T-cell (primary cell): ENCODE measurements at regions not wholly inside any gene's neighbourhood (a gene's known extent, or its start where the extent isn't known, plus 50 kb on each side); places are given as distances from the start of the nearest gene placed in this dataset.

Experiments
- ATAC-seq, 4 experiments: fragments of 200-7000 bp in 3 of 4; fragments of 150-1000 bp in 1 of 4; cut with Tn5 transposase; replicated peaks in 1 of 4; 1 replicate in 3 of 4; 2 replicates in 1 of 4; pipeline ENCODE4 v1.10.0; 2021; ENCODE audit warnings: moderate library complexity in 3 of 4, mild to moderate bottlenecking in 2 of 4, moderate number of reproducible peaks in 1 of 4
- CTCF ChIA-PET, 2 donors: fragments of 300-600 bp; sonication (Branson Sonifier 250); formaldehyde crosslinking; loops; one replicate each; lab custom pipeline; 2022; ENCODE audit warnings: antibody characterized with exemption in 2 of 2; lab: Charles Lee
- POLR2A ChIA-PET, 2 donors: fragments of 300-600 bp; sonication (Branson Sonifier 250); formaldehyde crosslinking; loops; one replicate each; lab custom pipeline; 2022; ENCODE audit warnings: antibody characterized with exemption in 2 of 2; lab: Charles Lee
- DNase-seq, 35 experiments: peaks; one replicate each; pipeline versions ENCODE4 v3.0.0 to v3.0.0-alpha.2; 2013 to 2023
- H3K27ac ChIP-seq: one replicate; pipeline ENCODE4 v1.5.1; 2013; ENCODE audit warnings: low read length
- H3K27me3 ChIP-seq, 2 experiments: replicated peaks in 1 of 2; 1 replicate in 1 of 2; 2 replicates in 1 of 2; pipeline versions ENCODE4 v1.6.1 to v1.7.0; 2013; ENCODE audit warnings: low read length in 1 of 2, mixed read lengths in 1 of 2; ENCODE audit not compliant: control insufficient read depth in 2 of 2, insufficient read depth in 2 of 2; ENCODE audit errors: extremely low read depth in 1 of 2
- H3K36me3 ChIP-seq, 2 donors: 1 replicate in 1 of 2; 2 replicates in 1 of 2; pipeline versions ENCODE4 v1.6.1 to v1.7.0; 2013; ENCODE audit warnings: low read length in 1 of 2; ENCODE audit not compliant: control insufficient read depth in 2 of 2, insufficient read depth in 1 of 2; ENCODE audit errors: extremely low read depth in 1 of 2
- H3K4me1 ChIP-seq, 2 experiments: 1 replicate in 1 of 2; 2 replicates in 1 of 2; pipeline versions ENCODE4 v1.6.1 to v1.7.0; 2013; ENCODE audit warnings: low read length in 2 of 2, mixed read lengths in 1 of 2; ENCODE audit not compliant: insufficient read depth in 2 of 2, control insufficient read depth in 1 of 2; ENCODE audit errors: extremely low read depth in 1 of 2
- H3K4me3 ChIP-seq, 2 donors: 1 replicate in 1 of 2; 2 replicates in 1 of 2; pipeline versions ENCODE4 v1.5.1 to v1.7.0; 2013; ENCODE audit warnings: mild to moderate bottlenecking in 2 of 2, low read length in 1 of 2, moderate library complexity in 1 of 2; ENCODE audit not compliant: control insufficient read depth in 1 of 2; ENCODE audit errors: extremely low read depth in 1 of 2
- H3K9me3 ChIP-seq: 2 replicates; pipeline ENCODE4 v1.7.0; 2013
- H3K27ac Mint-ChIP-seq, 2 donors: one replicate each; pipeline ENCODE4 v1.8.0; 2020 to 2021; ENCODE audit warnings: mild to moderate bottlenecking in 2 of 2, mixed read lengths in 2 of 2
- H3K27me3 Mint-ChIP-seq, 2 donors: one replicate each; pipeline ENCODE4 v1.8.0; 2021 to 2022; ENCODE audit warnings: mixed read lengths in 2 of 2
- H3K36me3 Mint-ChIP-seq: one replicate; pipeline ENCODE4 v1.8.0; 2021; ENCODE audit warnings: mixed read lengths
- H3K4me1 Mint-ChIP-seq, 3 donors: one replicate each; pipeline ENCODE4 v1.8.0; 2020 to 2022; ENCODE audit warnings: mixed read lengths in 3 of 3, mild to moderate bottlenecking in 1 of 3
- H3K4me3 Mint-ChIP-seq, 3 donors: one replicate each; pipeline ENCODE4 v1.8.0; 2020 to 2022; ENCODE audit warnings: mild to moderate bottlenecking in 3 of 3, mixed read lengths in 3 of 3, moderate library complexity in 3 of 3
- H3K9me3 Mint-ChIP-seq, 3 donors: one replicate each; pipeline ENCODE4 v1.8.0; 2020 to 2022; ENCODE audit warnings: mixed read lengths in 3 of 3
- WGBS: methylation state at CpG from one replicate; pipeline ENCODE4 v1.1.5; 2013; ENCODE audit warnings: missing lambda C conversion rate; ENCODE audit not compliant: insufficient coverage; 5-methylcytosine and 5-hydroxymethylcytosine counted together

GRCh38 chr20:39643292-39643691, 681.1 kb downstream of the DHX35 start:
- Mint-ChIP-seq H3K36me3 (no peaks in the 10 kb centered on the region), H3K27ac (no peak overlapping the region), H3K9me3 (no peaks in the 10 kb centered on the region), H3K4me1 (no peaks in the 10 kb centered on the region), H3K27me3 (no peaks in the 10 kb centered on the region), H3K4me3 (no peak overlapping the region)
- no peaks in the 10 kb centered on the region for H3K4me1 ChIP-seq
- peaks cover 0 to 4% of the 10 kb centered on the region in 2 experiments for H3K27me3 ChIP-seq
- WGBS: 100% methylated on average over 1 of the region's 1 CpG
- H3K36me3 ChIP-seq: no peaks in the 10 kb centered on the region
- H3K27ac ChIP-seq: no peak overlapping the region
- POLR2A ChIA-PET: no interaction called here
- no peak for ATAC-seq
- CTCF ChIA-PET: no interaction called here
- H3K4me3 ChIP-seq: no peak overlapping the region
- H3K9me3 ChIP-seq: no peaks in the 10 kb centered on the region
- no peak for DNase-seq

DNA sequence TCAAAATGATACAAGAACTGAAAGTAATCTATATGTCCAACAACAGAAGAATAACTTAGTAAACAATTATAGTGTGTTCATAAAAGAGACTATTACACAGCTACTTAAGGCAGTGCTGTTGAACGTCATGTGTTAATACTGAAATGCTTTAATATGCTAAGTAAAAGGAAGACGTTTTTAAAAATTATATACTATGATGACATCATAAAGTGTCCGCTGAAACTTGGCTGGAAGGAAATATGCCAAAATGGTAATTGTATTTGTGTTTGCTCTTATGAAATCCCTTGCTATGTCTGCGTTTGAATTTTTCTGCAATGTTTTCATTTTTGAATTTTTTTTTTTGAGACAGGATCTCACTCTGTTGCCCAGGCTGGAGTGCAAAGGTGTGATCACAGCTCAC, 679.3 kb downstream of the DHX35 start:
- H3K4me1 ChIP-seq: no peaks in the 10 kb centered on the region
- ATAC-seq: no peak
- CTCF ChIA-PET: no interaction called here
- peaks cover 0 to 4% of the 10 kb centered on the region in 2 experiments for H3K27me3 ChIP-seq
- no peaks in the 10 kb centered on the region for H3K36me3 ChIP-seq
- H3K27me3 Mint-ChIP-seq: no peaks in the 10 kb centered on the region
- POLR2A ChIA-PET: no interaction called here
- H3K36me3 Mint-ChIP-seq: no peaks in the 10 kb centered on the region
- H3K9me3 Mint-ChIP-seq: no peaks in the 10 kb centered on the region
- no peaks in the 10 kb centered on the region for H3K4me1 Mint-ChIP-seq
- H3K27ac ChIP-seq: no peak overlapping the region
- no peak overlapping the region for H3K4me3 Mint-ChIP-seq
- WGBS: 100% methylated on average over 1 of the region's 4 CpGs
- no peak for DNase-seq
- H3K27ac Mint-ChIP-seq: no peak overlapping the region
- no peak overlapping the region for H3K4me3 ChIP-seq
- H3K9me3 ChIP-seq: no peaks in the 10 kb centered on the region

- H3K27me3 ChIP-seq: peaks cover 0 to 4% of the 10 kb centered on the region in 2 experiments
- H3K4me1 ChIP-seq: no peaks in the 10 kb centered on the region
- Mint-ChIP-seq H3K9me3 (no peaks in the 10 kb centered on the region), H3K4me1 (no peaks in the 10 kb centered on the region), H3K4me3 (no peak overlapping the region), H3K36me3 (no peaks in the 10 kb centered on the region), H3K27me3 (no peaks in the 10 kb centered on the region), H3K27ac (no peak overlapping the region)
- POLR2A ChIA-PET: interaction anchor here in 1 of 2 donors (0.6 kb wide), 1 partner anchor 11 kb away, joined by 3 read pairs; no protein-coding TSS in a partner anchor
- no peak overlapping the region for H3K27ac ChIP-seq
- H3K4me3 ChIP-seq: no peak overlapping the region
- ATAC-seq (no peak), DNase-seq (no peak)
- H3K9me3 ChIP-seq: no peaks in the 10 kb centered on the region
- 98% methylated on average over 6 of the region's 8 CpGs for WGBS
- no peaks in the 10 kb centered on the region for H3K36me3 ChIP-seq
- CTCF ChIA-PET: no interaction called here
These were observed 678.0 kb downstream of the DHX35 start for GRCh38 chr20:39640147-39640546.

DNA sequence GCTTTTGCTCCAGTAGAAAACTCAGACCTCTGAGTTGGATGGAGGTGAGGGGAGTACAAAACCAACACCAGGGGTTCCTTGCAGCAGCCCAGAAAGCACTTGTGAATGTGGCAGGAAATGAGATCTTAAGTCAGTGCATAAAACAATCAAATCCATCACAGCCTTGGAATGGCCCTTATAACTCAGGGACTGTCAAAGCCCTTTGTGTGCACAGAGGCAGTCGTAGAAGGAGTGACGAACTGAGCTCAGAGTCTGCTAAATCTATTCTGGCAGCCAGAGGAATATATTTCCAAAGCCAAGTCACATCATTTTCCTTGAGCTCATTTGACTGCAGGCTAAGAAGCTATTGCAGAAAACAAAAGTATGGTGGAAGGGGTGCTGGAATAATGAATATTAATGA, 676.6 kb downstream of the DHX35 start:
- POLR2A ChIA-PET: no interaction called here
- Mint-ChIP-seq H3K36me3 (no peaks in the 10 kb centered on the region), H3K27me3 (peaks cover 0 to 3% of the 10 kb centered on the region in 2 donors), H3K9me3 (no peaks in the 10 kb centered on the region), H3K4me1 (no peaks in the 10 kb centered on the region), H3K4me3 (no peak overlapping the region), H3K27ac (no peak overlapping the region)
- DNase-seq: no peak
- Histone ChIP-seq H3K4me1 (no peaks in the 10 kb centered on the region), H3K27ac (no peak overlapping the region), H3K36me3 (no peaks in the 10 kb centered on the region), H3K4me3 (no peak overlapping the region), H3K27me3 (peaks cover 0 to 2% of the 10 kb centered on the region in 2 experiments), H3K9me3 (no peaks in the 10 kb centered on the region)
- CTCF ChIA-PET: no interaction called here
- ATAC-seq: no peak
- WGBS: no CpG with 5 or more reads among the region's 2 CpGs

DNA sequence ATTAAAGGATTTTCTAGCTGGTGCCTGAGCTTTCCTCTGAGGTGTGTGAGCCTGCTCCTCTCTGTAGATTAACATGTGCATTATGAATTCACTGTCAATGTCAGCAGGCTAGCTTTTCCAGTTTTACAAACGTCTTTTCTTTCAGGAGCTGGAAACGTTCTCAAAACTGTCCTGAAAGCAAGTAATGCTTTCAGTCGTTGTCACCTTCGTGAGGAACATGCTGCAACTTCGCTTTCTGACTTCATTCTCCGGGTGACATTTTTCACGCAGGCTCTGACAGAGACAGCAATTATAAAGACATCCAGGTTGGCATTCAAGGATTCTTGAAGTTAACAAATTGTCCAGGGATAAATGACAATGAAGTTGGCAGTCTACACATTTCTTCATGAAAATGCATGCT, 671.5 kb downstream of the DHX35 start:
- no peaks in the 10 kb centered on the region for H3K9me3 ChIP-seq
- H3K36me3 ChIP-seq: no peaks in the 10 kb centered on the region
- ATAC-seq (no peak), DNase-seq (no peak)
- H3K4me3 ChIP-seq: no peak overlapping the region
- Mint-ChIP-seq H3K4me3 (no peak overlapping the region), H3K9me3 (no peaks in the 10 kb centered on the region), H3K4me1 (no peaks in the 10 kb centered on the region), H3K27me3 (peaks cover 0 to 8% of the 10 kb centered on the region in 2 donors), H3K36me3 (no peaks in the 10 kb centered on the region), H3K27ac (no peak overlapping the region)
- 70% methylated on average over 7 of the region's 7 CpGs for WGBS
- CTCF ChIA-PET: no interaction called here
- H3K27me3 ChIP-seq: peaks cover 0 to 2% of the 10 kb centered on the region in 2 experiments
- POLR2A ChIA-PET: no interaction called here
- H3K4me1 ChIP-seq: no peaks in the 10 kb centered on the region
- no peak overlapping the region for H3K27ac ChIP-seq

GRCh38 chr20:39632757-39633156, 670.6 kb downstream of the DHX35 start:
- no peak for ATAC-seq
- H3K27me3 ChIP-seq: peaks cover 0 to 2% of the 10 kb centered on the region in 2 experiments
- H3K27ac ChIP-seq: no peak overlapping the region
- H3K36me3 ChIP-seq: no peaks in the 10 kb centered on the region
- Mint-ChIP-seq H3K27ac (no peak overlapping the region), H3K4me1 (no peaks in the 10 kb centered on the region), H3K9me3 (no peaks in the 10 kb centered on the region), H3K27me3 (peaks cover 0 to 8% of the 10 kb centered on the region in 2 donors), H3K4me3 (no peak overlapping the region), H3K36me3 (no peaks in the 10 kb centered on the region)
- DNase-seq: no peak
- ChIA-PET POLR2A (no interaction called here), CTCF (no interaction called here)
- no peak overlapping the region for H3K4me3 ChIP-seq
- no peaks in the 10 kb centered on the region for H3K4me1 ChIP-seq
- no peaks in the 10 kb centered on the region for H3K9me3 ChIP-seq

DNA sequence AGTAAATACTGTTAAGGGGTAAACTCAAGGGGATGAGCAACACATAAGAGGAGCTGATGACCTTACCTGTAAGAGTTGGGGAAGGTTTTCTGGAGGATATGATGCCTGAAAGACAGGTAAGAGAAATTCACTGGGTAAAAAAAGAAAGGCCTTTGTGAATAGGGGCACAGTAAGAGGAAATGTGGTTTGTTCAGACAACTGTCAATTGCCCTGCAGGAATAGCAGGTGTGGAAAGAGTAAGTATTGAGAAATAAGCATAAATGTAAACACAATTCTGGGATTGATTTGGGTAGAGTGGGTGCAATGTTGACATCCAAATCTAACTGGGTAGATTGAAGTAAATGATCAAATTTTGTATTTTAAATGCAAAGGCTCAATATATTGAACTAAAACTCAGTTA, 670.0 kb downstream of the DHX35 start:
- POLR2A ChIA-PET: no interaction called here
- Histone ChIP-seq H3K27me3 (peaks cover 0 to 2% of the 10 kb centered on the region in 2 experiments), H3K36me3 (no peaks in the 10 kb centered on the region), H3K4me3 (no peak overlapping the region), H3K4me1 (no peaks in the 10 kb centered on the region), H3K27ac (no peak overlapping the region), H3K9me3 (no peaks in the 10 kb centered on the region)
- Mint-ChIP-seq H3K36me3 (no peaks in the 10 kb centered on the region), H3K27me3 (peaks cover 0 to 8% of the 10 kb centered on the region in 2 donors), H3K27ac (no peak overlapping the region), H3K4me3 (no peak overlapping the region), H3K4me1 (no peaks in the 10 kb centered on the region), H3K9me3 (no peaks in the 10 kb centered on the region)
- CTCF ChIA-PET: no interaction called here
- ATAC-seq: no peak
- DNase-seq: no peak
